ENCODE measurements at regions not wholly inside any gene's neighbourhood (a gene's known extent, or its start where the extent isn't known, plus 50 kb on each side); places are given as distances from the start of the nearest gene placed in this dataset.

GRCh38 chr3:16102187-16102561 is 72.3 kb upstream of the GALNT15 start:
- H3K27ac Mint-ChIP-seq (ENCODE audit: unreplicated experiment): no peak overlapping the region
- DNase-seq (ENCODE audit: low spot score): no peak
- H3K4me1 Mint-ChIP-seq (ENCODE audit: low read depth): peaks cover 24% of the 10 kb centered on the region
- no peaks in the 10 kb centered on the region for H3K36me3 Mint-ChIP-seq (ENCODE audit: low read depth)
- no peak overlapping the region for H3K4me3 Mint-ChIP-seq (ENCODE audit: unreplicated experiment)
- TF ChIP-seq CTCF (IDR thresholded peaks at IDR 0.05): no peak
- H3K27me3 Mint-ChIP-seq (ENCODE audit: low read depth): no peaks in the 10 kb centered on the region
- H3K9me3 Mint-ChIP-seq (ENCODE audit: low read depth): no peaks in the 10 kb centered on the region

- H3K4me3 Mint-ChIP-seq (ENCODE audit: unreplicated experiment): no peak overlapping the region
- no peaks in the 10 kb centered on the region for H3K9me3 Mint-ChIP-seq (ENCODE audit: low read depth)
- no peaks in the 10 kb centered on the region for H3K27me3 Mint-ChIP-seq (ENCODE audit: low read depth)
- H3K27ac Mint-ChIP-seq (ENCODE audit: unreplicated experiment): peak overlapping the region; percentile 75
- no peak for TF ChIP-seq CTCF (IDR thresholded peaks at IDR 0.05)
- H3K4me1 Mint-ChIP-seq (ENCODE audit: low read depth): peaks cover 24% of the 10 kb centered on the region
- no peak for DNase-seq (ENCODE audit: low spot score)
- H3K36me3 Mint-ChIP-seq (ENCODE audit: low read depth): no peaks in the 10 kb centered on the region
Measured at GRCh38 chr3:16102905-16103364, 71.5 kb upstream of the GALNT15 start.

- H3K4me3 Mint-ChIP-seq (ENCODE audit: unreplicated experiment): no peak overlapping the region
- TF ChIP-seq CTCF (IDR thresholded peaks at IDR 0.05): no peak
- no peaks in the 10 kb centered on the region for H3K27me3 Mint-ChIP-seq (ENCODE audit: low read depth)
- no peaks in the 10 kb centered on the region for H3K36me3 Mint-ChIP-seq (ENCODE audit: low read depth)
- DNase-seq (ENCODE audit: low spot score): no peak
- H3K4me1 Mint-ChIP-seq (ENCODE audit: low read depth): peaks cover 24% of the 10 kb centered on the region
- no peaks in the 10 kb centered on the region for H3K9me3 Mint-ChIP-seq (ENCODE audit: low read depth)
- H3K27ac Mint-ChIP-seq (ENCODE audit: unreplicated experiment): peak overlapping the region; percentile 75
Measured at GRCh38 chr3:16103472-16103871, 71.0 kb upstream of the GALNT15 start.

- no peak for DNase-seq (ENCODE audit: low spot score)
- H3K4me3 Mint-ChIP-seq (ENCODE audit: unreplicated experiment): no peak overlapping the region
- H3K9me3 Mint-ChIP-seq (ENCODE audit: low read depth): no peaks in the 10 kb centered on the region
- H3K27me3 Mint-ChIP-seq (ENCODE audit: low read depth): no peaks in the 10 kb centered on the region
- no peaks in the 10 kb centered on the region for H3K36me3 Mint-ChIP-seq (ENCODE audit: low read depth)
- peaks cover 24% of the 10 kb centered on the region for H3K4me1 Mint-ChIP-seq (ENCODE audit: low read depth)
- TF ChIP-seq CTCF (IDR thresholded peaks at IDR 0.05): no peak
- peak overlapping the region; percentile 75 for H3K27ac Mint-ChIP-seq (ENCODE audit: unreplicated experiment)
Measured at GRCh38 chr3:16104156-16104555, 70.3 kb upstream of the GALNT15 start.

GRCh38 chr3:16106050-16106449 is 68.4 kb upstream of the GALNT15 start:
- no peak for TF ChIP-seq CTCF (IDR thresholded peaks at IDR 0.05)
- Mint-ChIP-seq H3K27me3 (ENCODE audit: low read depth) (no peaks in the 10 kb centered on the region), H3K4me3 (ENCODE audit: unreplicated experiment) (no peak overlapping the region), H3K9me3 (ENCODE audit: low read depth) (no peaks in the 10 kb centered on the region), H3K27ac (ENCODE audit: unreplicated experiment) (no peak overlapping the region), H3K36me3 (ENCODE audit: low read depth) (no peaks in the 10 kb centered on the region), H3K4me1 (ENCODE audit: low read depth) (peaks cover 24% of the 10 kb centered on the region)
- DNase-seq (ENCODE audit: low spot score): no peak

Measured in chondrocyte (in vitro differentiated cells).